ENCODE measurements at regions not wholly inside any gene's neighbourhood (a gene's known extent, or its start where the extent isn't known, plus 50 kb on each side); places are given as distances from the start of the nearest gene placed in this dataset.

- Histone ChIP-seq H3K27me3 (ENCODE audit: insufficient read depth, poor library complexity, severe bottlenecking) (no peaks in the 10 kb centered on the region), H3K4me1 (ENCODE audit: insufficient read depth, poor library complexity, severe bottlenecking) (peaks cover 9% of the 10 kb centered on the region), H3K9me3 (ENCODE audit: severe bottlenecking) (no peaks in the 10 kb centered on the region), H3K36me3 (ENCODE audit: low read depth) (no peaks in the 10 kb centered on the region), H3K4me3 (ENCODE audit: severe bottlenecking) (no peak overlapping the region), H3K27ac (ENCODE audit: poor library complexity, severe bottlenecking) (no peak overlapping the region)
- DNase-seq (ENCODE audit: low spot score) (no peak), ATAC-seq (ENCODE audit: low read depth) (peak; percentile 42; the same call in 2 of the 3 replicates)
- no peak for TF ChIP-seq CTCF (IDR thresholded peaks at IDR 0.05; ENCODE audit: poor library complexity, severe bottlenecking)
These were observed 349.4 kb downstream of the METTL15 start for GRCh38 chr11:28457481-28458065.

- H3K27me3 ChIP-seq (ENCODE audit: insufficient read depth, poor library complexity, severe bottlenecking): no peaks in the 10 kb centered on the region
- no peak for TF ChIP-seq CTCF (IDR thresholded peaks at IDR 0.05; ENCODE audit: poor library complexity, severe bottlenecking)
- H3K4me1 ChIP-seq (ENCODE audit: insufficient read depth, poor library complexity, severe bottlenecking): no peaks in the 10 kb centered on the region
- no peaks in the 10 kb centered on the region for H3K9me3 ChIP-seq (ENCODE audit: severe bottlenecking)
- H3K4me3 ChIP-seq (ENCODE audit: severe bottlenecking): no peak overlapping the region
- no peak overlapping the region for H3K27ac ChIP-seq (ENCODE audit: poor library complexity, severe bottlenecking)
- no peaks in the 10 kb centered on the region for H3K36me3 ChIP-seq (ENCODE audit: low read depth)
- ATAC-seq (ENCODE audit: low read depth) (no peak), DNase-seq (ENCODE audit: low spot score) (no peak)
These were observed 340.0 kb downstream of the METTL15 start for GRCh38 chr11:28448186-28448585.

GRCh38 chr11:28447226-28447625 is 339.0 kb downstream of the METTL15 start:
- Histone ChIP-seq H3K27ac (ENCODE audit: poor library complexity, severe bottlenecking) (no peak overlapping the region), H3K27me3 (ENCODE audit: insufficient read depth, poor library complexity, severe bottlenecking) (no peaks in the 10 kb centered on the region), H3K36me3 (ENCODE audit: low read depth) (no peaks in the 10 kb centered on the region), H3K4me3 (ENCODE audit: severe bottlenecking) (no peak overlapping the region), H3K4me1 (ENCODE audit: insufficient read depth, poor library complexity, severe bottlenecking) (no peaks in the 10 kb centered on the region), H3K9me3 (ENCODE audit: severe bottlenecking) (no peaks in the 10 kb centered on the region)
- ATAC-seq (ENCODE audit: low read depth): no peak
- no peak for DNase-seq (ENCODE audit: low spot score)
- TF ChIP-seq CTCF (IDR thresholded peaks at IDR 0.05; ENCODE audit: poor library complexity, severe bottlenecking): no peak

GRCh38 chr11:28442131-28442530 is 333.9 kb downstream of the METTL15 start:
- no peak for TF ChIP-seq CTCF (IDR thresholded peaks at IDR 0.05; ENCODE audit: poor library complexity, severe bottlenecking)
- H3K9me3 ChIP-seq (ENCODE audit: severe bottlenecking): no peaks in the 10 kb centered on the region
- no peak overlapping the region for H3K27ac ChIP-seq (ENCODE audit: poor library complexity, severe bottlenecking)
- H3K4me1 ChIP-seq (ENCODE audit: insufficient read depth, poor library complexity, severe bottlenecking): no peaks in the 10 kb centered on the region
- no peaks in the 10 kb centered on the region for H3K27me3 ChIP-seq (ENCODE audit: insufficient read depth, poor library complexity, severe bottlenecking)
- no peaks in the 10 kb centered on the region for H3K36me3 ChIP-seq (ENCODE audit: low read depth)
- ATAC-seq (ENCODE audit: low read depth) (no peak), DNase-seq (ENCODE audit: low spot score) (no peak)
- no peak overlapping the region for H3K4me3 ChIP-seq (ENCODE audit: severe bottlenecking)

- TF ChIP-seq CTCF (IDR thresholded peaks at IDR 0.05; ENCODE audit: poor library complexity, severe bottlenecking): no peak
- Histone ChIP-seq H3K9me3 (ENCODE audit: severe bottlenecking) (no peaks in the 10 kb centered on the region), H3K4me1 (ENCODE audit: insufficient read depth, poor library complexity, severe bottlenecking) (no peaks in the 10 kb centered on the region), H3K36me3 (ENCODE audit: low read depth) (no peaks in the 10 kb centered on the region), H3K27me3 (ENCODE audit: insufficient read depth, poor library complexity, severe bottlenecking) (no peaks in the 10 kb centered on the region), H3K4me3 (ENCODE audit: severe bottlenecking) (no peak overlapping the region), H3K27ac (ENCODE audit: poor library complexity, severe bottlenecking) (no peak overlapping the region)
- DNase-seq (ENCODE audit: low spot score) (no peak), ATAC-seq (ENCODE audit: low read depth) (no peak)
These were observed 331.2 kb downstream of the METTL15 start for GRCh38 chr11:28439403-28439802.

Data from RWPE2 (cell line).